Fibroblast of gingiva (primary cell): ENCODE measurements at regions not wholly inside any gene's neighbourhood (a gene's known extent, or its start where the extent isn't known, plus 50 kb on each side); places are given as distances from the start of the nearest gene placed in this dataset.
"Not testable (repeated sequence)": the region's sequence is repeated elsewhere in the genome, so short reads cannot be mapped to it uniquely, and the experiment has no call there.

Source experiments
- DNase-seq: peaks from one replicate; pipeline ENCODE4 v3.0.0-alpha.2; 2011; ENCODE audit warnings: low read depth

DNA sequence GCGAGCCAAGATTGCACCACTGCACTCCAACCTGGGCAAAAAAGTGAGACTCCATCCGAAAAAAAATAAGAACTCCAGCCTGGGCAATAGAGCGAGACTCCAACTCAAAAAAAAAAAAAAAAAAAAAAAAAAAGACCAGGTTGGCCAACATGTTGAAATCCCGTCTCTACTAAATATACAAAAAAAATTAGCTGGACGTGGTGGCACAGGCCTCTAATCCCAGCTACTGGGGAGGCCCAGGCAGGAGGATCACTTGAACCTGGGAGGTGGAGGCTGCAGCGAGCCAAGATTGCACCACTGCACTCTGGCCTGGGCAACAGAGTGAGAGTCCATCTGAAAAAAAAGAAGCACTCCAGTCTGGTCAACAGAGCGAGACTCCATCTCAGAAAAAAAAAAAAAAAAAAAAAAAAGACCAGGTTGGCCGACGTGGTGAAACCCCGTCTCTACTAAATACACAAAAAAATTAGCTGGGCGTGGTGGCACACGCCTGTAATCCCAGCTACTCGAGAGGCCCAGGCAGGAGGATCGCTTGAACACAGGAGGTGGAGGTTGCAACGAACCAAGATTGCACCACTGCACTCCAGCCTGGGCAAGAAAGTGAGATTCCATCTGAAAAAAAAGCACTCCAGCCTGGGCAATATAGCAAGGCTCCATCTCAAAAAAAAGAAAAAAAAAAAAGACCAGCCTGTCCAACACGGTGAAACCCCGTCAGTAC lies 1603.7 kb downstream of the RPIA start:
- not testable (repeated sequence) for DNase-seq

DNA sequence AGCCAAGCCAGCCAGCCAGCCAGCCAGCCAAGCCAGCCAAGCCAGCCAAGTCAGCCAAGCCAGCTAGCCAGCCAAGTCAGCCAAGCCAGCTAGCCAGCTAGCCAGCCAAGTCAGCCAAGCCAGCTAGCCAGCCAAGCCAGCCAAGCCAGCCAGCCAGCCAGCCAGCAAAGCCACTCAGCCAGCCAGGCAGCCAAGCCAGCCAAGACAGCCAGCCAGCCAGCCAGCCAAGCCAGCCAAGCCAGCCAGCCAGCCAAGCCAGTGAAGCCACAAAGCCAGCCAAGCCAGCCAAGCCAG lies 1605.0 kb downstream of the RPIA start:
- not testable (repeated sequence) for DNase-seq

DNA sequence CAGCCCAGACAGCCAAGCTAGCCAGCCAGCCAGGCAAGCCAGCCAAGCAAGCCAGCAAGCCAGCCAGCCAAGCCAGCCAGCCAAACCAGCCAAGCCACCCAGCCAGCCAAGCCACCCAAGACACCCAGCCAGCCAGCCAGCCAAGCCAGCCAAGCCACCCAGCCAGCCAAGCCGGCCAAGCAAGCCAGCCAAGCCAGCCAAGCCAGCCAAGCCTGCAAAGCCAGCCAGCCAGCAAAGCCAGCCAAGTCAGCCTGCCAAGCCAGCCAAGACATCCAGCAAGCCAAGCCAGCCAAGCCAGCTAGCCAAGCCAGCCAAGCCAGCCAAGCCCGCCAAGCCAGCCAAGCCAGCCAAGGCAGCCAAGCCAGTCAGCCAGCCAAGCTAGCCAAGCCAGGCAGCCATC lies 1606.2 kb downstream of the RPIA start:
- not testable (repeated sequence) for DNase-seq

DNA sequence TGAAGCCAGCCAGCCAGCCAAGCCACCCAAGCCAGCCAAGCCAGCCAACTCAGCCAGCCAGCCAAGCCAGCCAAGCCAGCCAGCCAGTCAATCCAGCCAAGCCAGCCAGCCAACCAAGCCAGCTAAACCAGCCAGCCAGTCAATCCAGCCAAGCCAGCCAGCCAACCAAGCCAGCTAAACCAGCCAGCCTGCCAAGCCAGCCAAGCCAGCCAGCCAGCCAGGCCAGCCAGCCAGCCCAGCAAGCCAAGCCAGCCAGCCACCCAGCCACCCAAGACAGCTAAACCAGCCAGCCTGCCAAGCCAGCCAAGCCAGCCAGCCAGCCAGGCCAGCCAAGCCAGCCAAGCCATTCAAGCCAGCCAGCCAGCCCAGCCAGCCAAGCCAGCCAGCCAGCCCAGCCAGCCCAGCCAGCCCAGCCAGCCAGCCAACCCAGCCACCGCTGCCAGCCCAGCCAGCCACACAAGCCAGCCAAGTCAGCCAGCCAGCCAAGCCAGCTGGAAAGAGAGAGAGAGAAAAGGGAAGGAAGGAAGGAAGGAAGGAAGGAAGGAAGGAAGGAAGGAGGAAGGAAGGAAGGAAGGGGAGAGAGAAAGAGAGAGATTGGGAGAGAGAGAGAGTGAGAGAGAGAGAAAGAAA lies 1606.8 kb downstream of the RPIA start:
- DNase-seq, result not testable (repeated sequence)

DNA sequence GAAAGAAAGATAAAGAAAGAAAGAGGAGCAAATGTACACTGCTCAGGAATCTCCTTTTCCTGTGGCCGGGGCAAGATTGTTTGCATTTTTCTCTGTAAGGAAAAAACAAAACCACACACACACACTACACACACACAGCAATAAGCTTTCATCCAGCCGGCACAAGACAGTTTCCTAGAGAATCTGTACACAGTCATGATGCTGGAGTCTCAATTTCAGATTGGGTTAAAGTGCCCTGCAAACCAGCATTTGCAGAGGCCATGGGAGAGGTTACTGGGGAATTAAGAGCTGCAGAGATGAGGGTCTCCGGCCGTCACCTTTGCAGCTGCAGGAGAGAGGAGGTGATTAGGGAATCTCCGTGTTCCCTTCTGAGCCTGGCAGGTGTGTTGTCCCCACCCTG lies 1607.5 kb downstream of the RPIA start:
- DNase-seq, result not testable (repeated sequence)

DNA sequence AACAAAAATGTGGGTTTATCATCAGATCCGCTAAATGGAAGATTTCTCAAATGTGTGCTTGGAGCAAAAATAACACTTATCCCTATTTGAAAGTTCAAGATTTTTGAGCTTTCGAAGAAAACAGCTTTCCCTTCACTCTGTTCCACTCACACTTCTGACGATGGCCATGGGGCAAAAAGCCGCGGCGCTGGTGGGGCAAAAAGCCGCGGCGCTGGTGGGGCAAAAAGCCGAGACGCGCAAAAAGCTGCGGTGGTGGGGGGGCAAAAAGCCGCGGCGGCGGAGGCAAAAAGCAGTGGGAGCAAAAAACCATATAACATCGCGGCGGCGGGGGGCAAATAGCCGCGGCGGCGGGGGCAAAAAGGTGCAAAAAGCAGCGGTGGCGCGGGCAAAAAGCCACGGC lies 1631.5 kb downstream of the RPIA start:
- DNase-seq, result not testable (repeated sequence)

DNA sequence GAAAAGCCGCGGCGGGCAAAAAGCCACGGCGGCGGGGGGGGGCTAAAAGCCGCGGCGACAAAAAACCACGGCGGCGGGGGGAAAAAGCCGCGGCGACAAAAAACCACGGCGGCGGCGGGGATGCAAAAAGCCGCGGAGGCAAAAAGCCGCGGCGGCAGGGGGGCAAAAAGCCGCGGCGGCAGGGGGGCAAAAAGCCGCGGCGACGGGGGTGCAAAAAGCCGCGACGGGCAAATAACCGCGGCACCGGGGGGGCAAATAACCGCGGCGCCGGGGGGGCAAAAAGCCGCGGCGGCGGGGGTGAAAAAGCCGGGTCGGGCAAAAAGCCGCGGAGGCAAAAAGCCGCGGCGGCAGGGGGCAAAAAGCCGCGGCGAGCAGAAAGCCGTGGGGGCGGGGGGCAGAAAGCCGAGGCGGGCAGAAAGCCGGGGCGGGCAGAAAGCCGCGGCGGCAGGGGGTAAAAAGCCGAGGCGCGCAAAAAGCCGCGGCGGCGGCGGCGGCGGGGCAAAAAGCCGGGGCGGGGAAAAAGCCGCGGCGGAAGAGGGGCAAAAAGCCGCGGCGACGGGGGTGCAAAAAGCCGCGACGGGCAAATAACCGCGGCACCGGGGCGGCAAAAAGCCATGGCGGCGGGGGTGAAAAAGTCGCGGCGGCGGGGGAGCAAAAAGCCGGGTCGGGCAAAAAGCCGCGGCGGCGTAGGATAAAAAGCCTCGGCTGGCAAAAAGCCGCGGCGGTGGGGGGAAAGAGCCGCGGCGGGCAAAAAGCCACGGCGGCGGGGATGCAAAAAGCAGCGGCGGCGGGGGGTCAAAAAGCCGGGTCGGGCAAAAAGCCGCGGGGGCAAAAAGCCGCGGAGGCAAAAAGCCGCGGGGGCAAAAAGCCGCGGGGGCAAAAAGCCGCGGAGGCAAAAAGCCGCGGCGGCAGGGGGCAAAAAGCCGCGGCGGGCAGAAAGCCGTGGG lies 1632.4 kb downstream of the RPIA start:
- not testable (repeated sequence) for DNase-seq

DNA sequence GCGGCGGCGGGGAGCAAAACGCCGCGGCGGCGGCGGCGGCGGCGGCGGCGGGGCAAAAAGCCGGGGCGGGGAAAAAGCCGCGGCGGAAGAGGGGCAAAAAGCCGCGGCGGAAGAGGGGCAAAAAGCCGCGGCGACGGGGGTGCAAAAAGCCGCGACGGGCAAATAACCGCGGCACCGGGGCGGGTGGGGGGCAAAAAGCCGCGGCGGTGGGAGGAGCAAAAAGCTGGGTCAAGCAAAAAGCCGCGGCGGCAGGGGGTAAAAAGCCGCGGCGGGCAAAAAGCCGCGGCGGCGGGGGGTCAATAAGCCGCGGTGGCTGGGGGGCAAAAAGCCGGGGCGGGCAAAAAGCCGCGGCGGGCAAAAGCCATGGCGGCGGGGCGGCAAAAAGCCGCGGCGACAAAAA lies 1633.2 kb downstream of the RPIA start:
- not testable (repeated sequence) for DNase-seq

DNA sequence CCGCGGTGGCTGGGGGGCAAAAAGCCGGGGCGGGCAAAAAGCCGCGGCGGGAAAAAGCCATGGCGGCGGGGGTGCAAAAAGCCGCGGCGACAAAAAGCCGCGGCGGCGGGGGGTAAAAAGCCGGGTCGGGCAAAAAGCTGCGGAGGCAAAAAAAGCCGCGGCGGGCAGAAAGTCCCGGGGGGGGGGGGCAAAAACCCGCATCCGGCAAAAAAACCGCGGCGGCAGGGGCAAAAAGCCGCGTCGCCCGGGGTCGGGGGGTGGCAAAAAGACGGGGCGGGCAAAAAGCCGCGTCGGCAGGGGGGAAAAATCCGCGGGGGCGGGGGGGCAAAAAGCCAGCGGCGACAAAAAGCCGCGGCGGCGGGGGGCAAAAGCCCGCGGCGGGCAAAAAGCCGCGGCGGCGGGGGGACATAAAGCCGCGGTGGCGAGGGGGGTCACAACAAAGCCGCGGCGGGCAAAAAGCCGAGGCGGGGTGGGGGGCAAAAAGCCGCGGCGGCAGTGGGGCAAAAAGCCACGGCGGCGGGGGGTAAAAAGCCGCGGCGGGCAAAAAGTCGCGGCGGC lies 1634.4 kb downstream of the RPIA start:
- DNase-seq, result not testable (repeated sequence)

DNA sequence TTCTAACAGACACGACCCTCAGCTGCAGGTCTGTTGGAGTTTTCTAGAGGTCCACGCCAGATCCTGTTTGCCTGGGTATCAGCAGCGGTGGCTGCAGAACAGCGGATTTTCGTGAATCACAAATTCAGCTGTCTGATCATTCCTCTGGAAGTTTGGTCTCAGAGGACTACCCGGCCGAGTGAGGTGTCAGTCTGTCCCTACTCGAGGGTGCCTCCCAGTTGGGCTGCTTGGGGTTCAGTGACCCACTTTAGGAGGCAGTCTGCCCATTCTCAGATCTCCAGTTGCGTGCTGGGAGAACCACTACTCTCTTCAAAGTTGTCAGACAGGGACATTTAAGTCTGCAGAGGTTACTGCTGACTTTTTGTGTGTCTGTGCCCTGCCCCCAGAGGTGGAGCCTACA lies 1664.1 kb downstream of the RPIA start:
- not testable (repeated sequence) for DNase-seq

DNA sequence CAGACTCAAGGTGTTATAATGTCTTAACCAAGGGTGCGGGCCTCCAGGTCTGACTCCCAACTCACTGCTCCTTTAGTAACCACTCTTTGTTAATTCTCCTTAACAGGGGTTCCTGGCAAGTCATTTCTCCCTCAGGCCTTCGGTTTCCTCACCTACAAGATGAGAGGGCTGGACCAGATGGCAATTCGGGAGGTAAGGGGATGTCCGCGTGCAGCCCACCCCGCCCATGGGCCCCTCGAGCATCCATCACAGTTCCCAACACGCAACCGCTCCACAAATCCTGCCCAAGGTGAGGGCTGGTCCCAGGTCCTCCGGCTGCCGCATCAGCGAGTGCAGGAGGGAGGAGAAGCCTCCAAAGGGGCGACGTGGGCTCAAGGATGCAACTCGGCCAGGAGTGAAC lies 1667.9 kb downstream of the RPIA start:
- DNase-seq, result not testable (repeated sequence)

DNA sequence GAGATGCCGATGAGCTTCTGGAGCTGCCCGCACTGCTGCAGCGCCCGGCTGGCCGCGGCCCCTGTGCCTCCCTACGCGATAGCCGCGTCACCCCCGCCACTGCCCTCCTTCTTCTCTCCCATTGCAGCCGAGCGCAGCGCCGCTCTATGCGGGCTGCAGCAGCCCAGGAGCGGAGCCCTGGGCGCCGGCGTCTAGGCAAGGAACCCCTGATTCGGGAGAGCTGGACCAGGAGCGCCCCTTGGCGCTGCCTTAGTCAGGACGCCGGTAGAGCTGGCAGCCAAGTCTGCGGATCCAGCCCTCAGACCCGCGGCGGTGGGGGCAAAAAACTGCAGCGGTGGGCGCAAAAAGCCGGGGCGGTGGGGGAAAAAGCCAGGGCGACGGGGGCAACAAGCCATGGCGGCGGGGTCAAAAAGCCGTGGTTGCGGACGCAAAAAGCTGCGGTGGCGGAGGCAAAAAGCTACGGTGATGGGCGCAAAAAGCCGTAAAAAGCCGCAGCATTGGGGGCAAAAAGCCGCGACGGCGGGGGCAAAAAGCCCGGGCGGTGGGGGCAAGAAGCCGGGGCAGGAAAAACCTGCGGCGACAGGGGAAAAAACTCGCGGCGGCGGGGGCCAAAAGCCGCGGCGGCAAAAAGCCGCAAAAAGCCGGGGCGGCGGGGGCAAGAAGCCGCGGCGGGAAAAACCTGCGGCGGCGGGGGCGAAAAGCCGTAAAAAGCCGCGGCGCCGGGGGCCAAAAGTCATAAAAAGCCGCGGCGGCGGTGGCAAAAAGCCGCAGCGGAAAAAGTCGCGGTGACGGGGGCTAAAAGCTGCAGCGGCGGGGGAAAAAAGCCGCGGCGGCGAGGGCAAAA lies 1668.6 kb downstream of the RPIA start:
- not testable (repeated sequence) for DNase-seq

DNA sequence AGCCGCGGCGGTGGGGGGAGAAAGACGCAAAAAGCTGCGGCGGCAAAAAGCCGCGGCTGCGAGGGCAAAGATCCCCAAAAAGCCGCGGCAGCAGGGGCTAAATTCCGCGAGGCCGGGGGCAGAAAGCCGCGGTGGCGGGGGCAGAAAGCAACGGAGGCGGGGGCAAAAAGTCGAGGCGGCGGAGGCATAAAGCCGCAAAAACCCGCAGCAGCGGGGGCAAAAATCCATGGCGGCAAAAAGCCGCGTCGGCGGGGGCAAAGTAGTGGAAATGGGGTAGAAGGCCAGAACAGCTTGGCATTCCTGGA lies 1669.2 kb downstream of the RPIA start:
- DNase-seq, result not testable (repeated sequence)
